GM13977 (cell line): ENCODE measurements at regions not wholly inside any gene's neighbourhood (a gene's known extent, or its start where the extent isn't known, plus 50 kb on each side); places are given as distances from the start of the nearest gene placed in this dataset.

Source experiments
- DNase-seq: peaks from one replicate; pipeline ENCODE4 v3.0.0; 2012; ENCODE audit warnings: low spot score
- CTCF ChIP-seq: IDR thresholded peaks from 2 replicates; pipeline ENCODE4 v1.5.1; 2012; ENCODE audit warnings: mild to moderate bottlenecking, control low read depth; ENCODE audit not compliant: insufficient read depth; ENCODE audit errors: extremely low read depth, missing control alignments
- in situ Hi-C: fragments of 300-500 bp; cut with MboI; formaldehyde crosslinking; loops from one replicate; pipeline ENCODE4 v1.12.0; 2022; ENCODE audit warnings: low sequenced_read_pairs, low pct_unique_long_range_greater_than_20kb, mixed read lengths, inconsistent platforms; ENCODE audit not compliant: unreplicated experiment

- DNase-seq: no peak
- in situ Hi-C loops: no loop called here
- no peak for TF ChIP-seq CTCF
Measured at GRCh38 chr12:89250636-89251035, 101.7 kb downstream of the DUSP6 start.

DNA sequence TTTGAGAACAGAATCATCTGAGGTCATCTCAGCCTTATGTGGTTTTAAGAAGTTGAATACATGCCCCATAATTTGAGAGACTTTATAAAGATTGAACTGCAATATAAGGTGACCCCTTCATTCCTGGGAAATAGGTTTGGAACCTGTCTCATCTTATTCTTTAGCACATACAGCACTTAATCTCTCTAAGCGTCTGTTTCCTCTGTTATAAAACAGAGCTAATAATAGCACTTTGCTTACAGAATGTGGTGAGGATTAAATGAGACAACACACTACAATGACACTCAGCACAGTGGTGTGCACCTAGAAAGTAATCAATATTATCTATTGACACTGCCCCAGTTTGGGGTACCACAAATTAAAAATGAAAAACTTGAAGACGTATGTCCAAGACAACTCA, 102.1 kb downstream of the DUSP6 start:
- no peak for DNase-seq

GRCh38 chr12:89247967-89248366, 104.3 kb downstream of the DUSP6 start:
- no peak for TF ChIP-seq CTCF
- in situ Hi-C loops: no loop called here
- DNase-seq: no peak

More for the DNA sequence above, 102.1 kb downstream of the DUSP6 start:
- TF ChIP-seq CTCF: no peak
- in situ Hi-C loops: no loop called here

DNA sequence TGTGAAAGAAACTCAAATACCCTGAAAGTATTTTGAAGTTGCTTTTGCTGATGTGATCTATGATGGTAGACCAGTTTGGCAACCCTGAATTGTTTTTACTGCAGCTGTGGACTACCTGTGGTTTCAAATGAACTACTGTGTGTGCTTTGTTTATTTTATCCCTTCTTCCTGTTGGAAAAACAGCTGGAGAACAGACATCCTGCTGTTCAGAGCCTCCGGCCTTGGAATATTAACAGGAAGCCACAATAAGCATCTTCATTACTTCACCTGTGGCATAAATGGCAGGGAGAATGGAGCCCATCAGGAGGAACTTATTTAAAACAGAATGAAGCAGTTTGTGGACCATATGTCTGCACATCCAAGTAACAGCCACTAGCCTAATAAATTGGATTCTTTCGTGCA, 104.8 kb downstream of the DUSP6 start:
- DNase-seq: no peak
- in situ Hi-C loops: no loop called here
- TF ChIP-seq CTCF: no peak

- no peak for TF ChIP-seq CTCF
- DNase-seq: no peak
- in situ Hi-C loops: no loop called here
Measured at GRCh38 chr12:89245090-89245489, 107.2 kb downstream of the DUSP6 start.

- DNase-seq: peak; percentile 4
- no peak for TF ChIP-seq CTCF
- in situ Hi-C loops: no loop called here
Measured at GRCh38 chr12:89244536-89244935, 107.8 kb downstream of the DUSP6 start.

- DNase-seq: no peak
- no peak for TF ChIP-seq CTCF
- in situ Hi-C loops: no loop called here
Measured at GRCh38 chr12:89243771-89244170, 108.5 kb downstream of the DUSP6 start.
